Parathyroid adenoma (tissue), 2 donors: ENCODE measurements at regions not wholly inside any gene's neighbourhood (a gene's known extent, or its start where the extent isn't known, plus 50 kb on each side); places are given as distances from the start of the nearest gene placed in this dataset.

Experiments used
- H2AFZ ChIP-seq: fragments of 300-600 bp; sonication (generic); one replicate; pipeline ENCODE4 v1.7.0; 2017; ENCODE audit warnings: antibody characterized with exemption, mild to moderate bottlenecking
- H3K27ac ChIP-seq: fragments of 300-600 bp; sonication (generic); one replicate; pipeline ENCODE4 v1.7.0; 2017
- H3K27me3 ChIP-seq: fragments of 300-600 bp; sonication (generic); one replicate; pipeline ENCODE4 v1.7.0; 2017; ENCODE audit warnings: low read length; ENCODE audit not compliant: control insufficient read depth, insufficient read depth
- H3K36me3 ChIP-seq: fragments of 300-600 bp; sonication (generic); one replicate; pipeline ENCODE4 v1.7.0; 2017; ENCODE audit warnings: low read length; ENCODE audit not compliant: control insufficient read depth, insufficient read depth
- H3K4me1 ChIP-seq: fragments of 300-600 bp; sonication (generic); one replicate; pipeline ENCODE4 v1.7.0; 2017; ENCODE audit warnings: control low read depth
- H3K4me2 ChIP-seq: fragments of 300-600 bp; sonication (generic); one replicate; pipeline ENCODE4 v1.7.0; 2017; ENCODE audit warnings: low read length
- H3K4me3 ChIP-seq: fragments of 300-600 bp; sonication (generic); one replicate; pipeline ENCODE4 v1.7.0; 2017; ENCODE audit warnings: low read depth, low read length
- H3K79me2 ChIP-seq: fragments of 300-600 bp; sonication (generic); one replicate; pipeline ENCODE4 v1.7.0; 2017; ENCODE audit warnings: control low read depth
- H3K9ac ChIP-seq: fragments of 300-600 bp; sonication (generic); one replicate; pipeline ENCODE4 v1.7.0; 2017; ENCODE audit warnings: mild to moderate bottlenecking
- H3K9me3 ChIP-seq: fragments of 300-600 bp; sonication (generic); one replicate; pipeline ENCODE4 v1.7.0; 2017; ENCODE audit warnings: low read length; ENCODE audit not compliant: control insufficient read depth
- CTCF ChIP-seq: fragments of 300-600 bp; sonication (generic); IDR thresholded peaks from one replicate; pipeline ENCODE4 v1.7.0; 2017; ENCODE audit warnings: antibody characterized with exemption, mild to moderate bottlenecking
- donor health status: primary hyperparathyroidism.

- no peak overlapping the region for H3K4me3 ChIP-seq
- no peak overlapping the region for H3K4me2 ChIP-seq
- no peaks in the 10 kb centered on the region for H3K4me1 ChIP-seq
- no peaks in the 10 kb centered on the region for H3K27me3 ChIP-seq
- no peaks in the 10 kb centered on the region for H3K79me2 ChIP-seq
- no peaks in the 10 kb centered on the region for H3K9me3 ChIP-seq
- H3K36me3 ChIP-seq, result no peaks in the 10 kb centered on the region
- H2AFZ ChIP-seq, result no peak overlapping the region
- H3K9ac ChIP-seq, result no peak overlapping the region
- no peak for TF ChIP-seq CTCF
- H3K27ac ChIP-seq, result no peak overlapping the region
These were observed 159.1 kb upstream of the KIT start for GRCh38 chr4:54498661-54499111.

DNA sequence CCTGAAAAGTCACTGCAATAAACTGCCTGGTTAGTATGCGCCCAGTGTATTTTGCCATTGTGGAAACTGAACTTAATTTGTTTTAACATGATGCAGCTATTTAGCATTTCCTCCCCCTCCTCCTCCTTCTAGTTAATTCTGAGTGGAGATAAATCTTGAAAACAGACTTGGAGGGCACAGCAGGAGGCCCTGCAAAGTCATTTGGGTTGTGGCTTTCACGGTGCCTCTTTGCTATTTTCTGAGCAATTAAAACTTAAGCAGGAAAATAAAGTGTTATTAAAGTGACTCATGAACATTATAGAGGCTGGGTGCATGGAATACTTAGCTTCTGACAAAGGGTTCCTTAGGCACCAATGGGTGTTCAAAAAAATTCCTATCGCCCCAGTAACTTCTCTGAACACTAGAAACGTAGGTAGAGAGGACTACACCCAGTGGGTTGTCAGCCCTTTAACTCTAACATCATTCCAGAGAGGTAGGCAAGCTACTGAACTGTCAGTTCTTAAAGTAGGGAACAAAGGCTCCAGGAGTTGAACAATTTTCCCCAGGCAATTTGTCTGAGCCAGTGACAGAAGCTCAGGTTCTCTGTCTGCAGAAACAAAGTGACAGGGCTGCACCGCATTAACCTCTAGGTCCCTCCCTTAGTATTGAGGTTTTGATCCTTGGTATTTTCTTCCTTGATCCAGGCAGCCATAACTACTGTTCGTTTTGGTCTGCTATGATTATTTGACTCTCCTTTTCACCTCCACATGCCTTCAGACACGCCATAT lies 158.3 kb upstream of the KIT start:
- Histone ChIP-seq H2AFZ (no peak overlapping the region), H3K4me3 (no peak overlapping the region), H3K79me2 (no peaks in the 10 kb centered on the region), H3K4me2 (no peak overlapping the region), H3K9ac (no peak overlapping the region), H3K27ac (no peak overlapping the region), H3K9me3 (no peaks in the 10 kb centered on the region), H3K4me1 (no peaks in the 10 kb centered on the region), H3K27me3 (no peaks in the 10 kb centered on the region), H3K36me3 (no peaks in the 10 kb centered on the region)
- no peak for TF ChIP-seq CTCF

DNA sequence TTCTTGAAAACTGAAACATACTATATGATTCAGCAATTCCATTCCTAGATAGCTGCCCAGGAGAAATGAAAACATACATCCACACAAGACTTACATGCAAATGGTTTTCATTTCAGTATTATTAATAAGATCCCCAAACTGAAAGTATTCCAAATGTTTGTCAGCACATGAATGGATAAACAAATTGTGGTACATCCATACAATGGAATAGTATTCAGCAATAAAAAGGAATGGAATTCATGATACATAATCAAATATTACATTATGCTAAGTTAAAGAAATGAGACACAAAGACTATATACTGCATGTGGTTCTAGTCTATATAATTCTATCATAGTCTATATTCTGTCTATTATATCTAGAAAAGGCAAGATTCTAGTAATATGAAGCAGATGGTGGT lies 152.4 kb upstream of the KIT start:
- Histone ChIP-seq H2AFZ (no peak overlapping the region), H3K9ac (no peak overlapping the region), H3K27me3 (no peaks in the 10 kb centered on the region), H3K27ac (no peak overlapping the region), H3K4me2 (no peak overlapping the region), H3K36me3 (no peaks in the 10 kb centered on the region), H3K9me3 (no peaks in the 10 kb centered on the region), H3K4me1 (no peaks in the 10 kb centered on the region), H3K4me3 (no peak overlapping the region), H3K79me2 (no peaks in the 10 kb centered on the region)
- TF ChIP-seq CTCF, result no peak

- Histone ChIP-seq H2AFZ (no peak overlapping the region), H3K79me2 (no peaks in the 10 kb centered on the region), H3K4me1 (no peaks in the 10 kb centered on the region), H3K27me3 (no peaks in the 10 kb centered on the region), H3K36me3 (no peaks in the 10 kb centered on the region), H3K9me3 (no peaks in the 10 kb centered on the region), H3K9ac (no peak overlapping the region), H3K27ac (no peak overlapping the region), H3K4me3 (no peak overlapping the region), H3K4me2 (no peak overlapping the region)
- TF ChIP-seq CTCF, result no peak
These were observed 151.8 kb upstream of the KIT start for GRCh38 chr4:54505996-54506395.

DNA sequence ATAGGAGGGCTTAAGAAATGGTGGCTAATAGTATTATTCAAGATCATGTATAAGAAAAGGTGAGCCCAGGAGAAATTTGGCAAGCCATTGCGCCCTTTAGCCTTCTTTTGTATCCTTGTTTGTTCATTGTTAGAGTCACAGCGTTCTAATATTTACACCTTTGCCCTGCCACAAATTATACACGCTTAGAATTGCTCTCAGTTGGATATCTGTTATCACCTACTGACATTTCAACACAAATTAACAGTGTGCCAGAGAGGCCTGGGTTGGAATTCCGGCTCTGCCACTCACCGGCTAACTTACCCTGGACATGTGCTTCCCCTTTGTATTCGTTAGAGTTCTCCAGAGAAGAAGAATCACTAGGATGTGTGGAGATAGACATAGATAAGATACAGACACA lies 148.7 kb upstream of the KIT start:
- no peak for TF ChIP-seq CTCF
- Histone ChIP-seq H3K9me3 (no peaks in the 10 kb centered on the region), H2AFZ (no peak overlapping the region), H3K4me3 (no peak overlapping the region), H3K79me2 (no peaks in the 10 kb centered on the region), H3K27me3 (no peaks in the 10 kb centered on the region), H3K4me1 (no peaks in the 10 kb centered on the region), H3K27ac (no peak overlapping the region), H3K4me2 (no peak overlapping the region), H3K36me3 (no peaks in the 10 kb centered on the region), H3K9ac (no peak overlapping the region)
